Tibial nerve (tissue), 4 donors: ENCODE measurements at regions not wholly inside any gene's neighbourhood (a gene's known extent, or its start where the extent isn't known, plus 50 kb on each side); places are given as distances from the start of the nearest gene placed in this dataset.

Experiments
- EP300 ChIP-seq, 2 donors: sonication (generic); formaldehyde crosslinking; IDR thresholded peaks; one replicate each; pipeline ENCODE4 v1.6.1; 2017; ENCODE audit warnings: antibody characterized with exemption in 2 of 2, mild to moderate bottlenecking in 1 of 2
- POLR2A ChIP-seq, 2 donors: fragments of 450-650 bp; IDR thresholded peaks; one replicate each; pipeline ENCODE4 v1.6.1; 2017; ENCODE audit warnings: antibody characterized with exemption in 2 of 2, mild to moderate bottlenecking in 2 of 2, moderate library complexity in 2 of 2
- TF ChIP-seq, protein P1 (sequence below), 5 experiments: fragments of 200-600 bp in 3 of 5; fragments of 450-650 bp in 2 of 5; sonication (generic) in 3 of 5; IDR thresholded peaks; one replicate each; pipeline ENCODE4 v1.5.1; 2016 to 2019; ENCODE audit warnings: antibody characterized with exemption in 5 of 5, mild to moderate bottlenecking in 3 of 5, moderate library complexity in 2 of 5

DNA sequence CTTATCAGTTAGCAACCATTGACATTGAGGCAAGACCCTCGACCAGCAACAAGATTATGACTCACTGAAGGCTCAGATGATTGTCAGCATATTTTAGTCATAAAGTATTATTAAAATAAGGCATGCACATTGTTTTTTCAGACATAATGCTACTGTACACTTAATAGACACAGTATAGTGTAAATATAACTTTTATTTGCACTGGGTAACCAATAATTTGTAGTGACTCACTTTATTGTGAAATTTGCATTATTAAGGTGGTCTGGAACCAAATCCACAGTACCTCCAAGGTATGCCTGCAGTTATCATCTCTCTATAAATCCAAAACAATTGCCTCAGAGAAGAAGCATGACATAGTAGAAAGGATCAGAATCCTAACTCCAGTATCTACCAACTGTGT lies 330.1 kb upstream of the SMIM31 start:
- TF ChIP-seq, protein P1, sequence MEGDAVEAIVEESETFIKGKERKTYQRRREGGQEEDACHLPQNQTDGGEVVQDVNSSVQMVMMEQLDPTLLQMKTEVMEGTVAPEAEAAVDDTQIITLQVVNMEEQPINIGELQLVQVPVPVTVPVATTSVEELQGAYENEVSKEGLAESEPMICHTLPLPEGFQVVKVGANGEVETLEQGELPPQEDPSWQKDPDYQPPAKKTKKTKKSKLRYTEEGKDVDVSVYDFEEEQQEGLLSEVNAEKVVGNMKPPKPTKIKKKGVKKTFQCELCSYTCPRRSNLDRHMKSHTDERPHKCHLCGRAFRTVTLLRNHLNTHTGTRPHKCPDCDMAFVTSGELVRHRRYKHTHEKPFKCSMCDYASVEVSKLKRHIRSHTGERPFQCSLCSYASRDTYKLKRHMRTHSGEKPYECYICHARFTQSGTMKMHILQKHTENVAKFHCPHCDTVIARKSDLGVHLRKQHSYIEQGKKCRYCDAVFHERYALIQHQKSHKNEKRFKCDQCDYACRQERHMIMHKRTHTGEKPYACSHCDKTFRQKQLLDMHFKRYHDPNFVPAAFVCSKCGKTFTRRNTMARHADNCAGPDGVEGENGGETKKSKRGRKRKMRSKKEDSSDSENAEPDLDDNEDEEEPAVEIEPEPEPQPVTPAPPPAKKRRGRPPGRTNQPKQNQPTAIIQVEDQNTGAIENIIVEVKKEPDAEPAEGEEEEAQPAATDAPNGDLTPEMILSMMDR (IDR thresholded peaks at IDR 0.05), result no peak
- TF ChIP-seq POLR2A (IDR thresholded peaks at IDR 0.05) (no peak), EP300 (IDR thresholded peaks at IDR 0.05) (no peak)
